NB4 (cell line): ENCODE measurements at regions not wholly inside any gene's neighbourhood (a gene's known extent, or its start where the extent isn't known, plus 50 kb on each side); places are given as distances from the start of the nearest gene placed in this dataset.

ENCODE experiments used
- DNase-seq: peaks from one replicate; pipeline ENCODE4 v3.0.0; 2010; ENCODE audit warnings: low read depth
- H3K4me3 ChIP-seq: one replicate; pipeline ENCODE4 v1.5.1; 2011; ENCODE audit warnings: mild to moderate bottlenecking, low read depth, low read length, moderate library complexity
- CTCF ChIP-seq: IDR thresholded peaks from one replicate; pipeline ENCODE4 v1.5.1; 2012; ENCODE audit warnings: low read depth, low read length
- MAX ChIP-seq: IDR thresholded peaks from 2 replicates; pipeline ENCODE4 v1.6.1; 2011; ENCODE audit warnings: low read depth, low read length
- MYC ChIP-seq: IDR thresholded peaks from 2 replicates; pipeline ENCODE4 v1.6.1; 2011; ENCODE audit warnings: low read depth, low read length
- POLR2A ChIP-seq: IDR thresholded peaks from 2 replicates; pipeline ENCODE4 v1.6.1; 2011; ENCODE audit warnings: mild to moderate bottlenecking; ENCODE audit not compliant: insufficient read length; ENCODE audit errors: extremely low read depth

- no peak for DNase-seq
- no peak overlapping the region for H3K4me3 ChIP-seq
- TF ChIP-seq CTCF = no peak
- no peak for TF ChIP-seq MAX
- no peak for TF ChIP-seq MYC
- TF ChIP-seq POLR2A = no peak
Observed at GRCh38 chr4:57333684-57334083, 223.5 kb upstream of the IGFBP7 start.

- no peak for TF ChIP-seq POLR2A
- TF ChIP-seq MAX = no peak
- no peak for TF ChIP-seq MYC
- TF ChIP-seq CTCF = no peak
- no peak for DNase-seq
- no peak overlapping the region for H3K4me3 ChIP-seq
Observed at GRCh38 chr4:57331959-57332358, 221.8 kb upstream of the IGFBP7 start.

- no peak overlapping the region for H3K4me3 ChIP-seq
- TF ChIP-seq CTCF (no peak), MYC (no peak), MAX (no peak), POLR2A (no peak)
- DNase-seq = no peak
Observed at GRCh38 chr4:57329279-57329678, 219.1 kb upstream of the IGFBP7 start.

- DNase-seq = no peak
- TF ChIP-seq MAX (no peak), POLR2A (no peak), CTCF (no peak), MYC (no peak)
- H3K4me3 ChIP-seq = no peak overlapping the region
Observed at GRCh38 chr4:57324673-57325307, 214.6 kb upstream of the IGFBP7 start.

- no peak for TF ChIP-seq POLR2A
- TF ChIP-seq MYC = no peak
- TF ChIP-seq CTCF = no peak
- no peak for TF ChIP-seq MAX
- H3K4me3 ChIP-seq = no peak overlapping the region
- no peak for DNase-seq
Observed at GRCh38 chr4:57320849-57321248, 210.7 kb upstream of the IGFBP7 start.

GRCh38 chr4:57320217-57320616, 210.0 kb upstream of the IGFBP7 start:
- H3K4me3 ChIP-seq = no peak overlapping the region
- no peak for TF ChIP-seq MYC
- DNase-seq = no peak
